Panc1 (cell line): ENCODE measurements at regions not wholly inside any gene's neighbourhood (a gene's known extent, or its start where the extent isn't known, plus 50 kb on each side); places are given as distances from the start of the nearest gene placed in this dataset.

Experiments
- CTCF ChIP-seq: fragments of 450-650 bp; IDR thresholded peaks from 2 replicates; pipeline ENCODE4 v1.5.1; 2017; ENCODE audit warnings: mild to moderate bottlenecking
- POLR2AphosphoS5 ChIP-seq: IDR thresholded peaks from 2 replicates; pipeline ENCODE4 v1.6.1; 2012; ENCODE audit warnings: mild to moderate bottlenecking, low read depth, low read length, moderate library complexity
- REST ChIP-seq, 2 experiments: IDR thresholded peaks; 2 replicates each; pipeline ENCODE4 v1.6.1; 2011 to 2012; ENCODE audit warnings: low read depth in 2 of 2, control low read depth in 1 of 2, low read length in 1 of 2, mild to moderate bottlenecking in 1 of 2, moderate library complexity in 1 of 2; ENCODE audit not compliant: insufficient read depth in 1 of 2
- SIN3A ChIP-seq: IDR thresholded peaks from 2 replicates; pipeline ENCODE4 v1.6.1; 2012; ENCODE audit warnings: low read depth, mild to moderate bottlenecking, low read length, moderate library complexity, borderline replicate concordance; ENCODE audit not compliant: insufficient read depth
- TCF7L2 ChIP-seq: IDR thresholded peaks from 2 replicates; pipeline ENCODE4 v1.6.1; 2011; ENCODE audit warnings: mild to moderate bottlenecking, low read depth, low read length, inconsistent platforms

GRCh38 chr3:82208002-82208710 lies 446.7 kb upstream of the GBE1 start:
- TF ChIP-seq CTCF (no peak), SIN3A (no peak), POLR2AphosphoS5 (no peak), REST (IDR thresholded peaks at IDR 0.05; ENCODE audit: insufficient read depth in 1 of 2, low read depth in 2 of 2, low read length in 1 of 2) (no peak), TCF7L2 (no peak)
